DOHH2 (cell line): ENCODE measurements at regions not wholly inside any gene's neighbourhood (a gene's known extent, or its start where the extent isn't known, plus 50 kb on each side); places are given as distances from the start of the nearest gene placed in this dataset.

ENCODE experiments used
- H3F3A ChIP-seq: fragments of 200-600 bp; sonication (generic), shearing (Covaris generic); 2 replicates; pipeline ENCODE4 v1.6.0; 2016; ENCODE audit warnings: antibody characterized with exemption, mild to moderate bottlenecking; ENCODE audit not compliant: control insufficient read depth, insufficient read depth
- H3K27ac ChIP-seq: fragments of 200-600 bp; sonication (generic); 2 replicates; pipeline ENCODE4 v1.5.1; 2014; ENCODE audit warnings: low read depth, mild to moderate bottlenecking, low read length, moderate library complexity
- H3K27me3 ChIP-seq: fragments of 200-600 bp; sonication (generic); 2 replicates; pipeline ENCODE4 v1.6.1; 2014; ENCODE audit warnings: mild to moderate bottlenecking, low read length, mixed read lengths; ENCODE audit not compliant: control insufficient read depth
- H3K36me3 ChIP-seq: fragments of 200-600 bp; sonication (generic); 2 replicates; pipeline ENCODE4 v1.6.1; 2014; ENCODE audit warnings: mild to moderate bottlenecking, low read length, moderate library complexity, mixed read lengths; ENCODE audit not compliant: control insufficient read depth
- H3K4me1 ChIP-seq: fragments of 200-600 bp; sonication (generic); 2 replicates; pipeline ENCODE4 v1.6.1; 2014; ENCODE audit warnings: mild to moderate bottlenecking, low read length, mixed read lengths; ENCODE audit not compliant: control insufficient read depth
- H3K4me2 ChIP-seq: fragments of 200-600 bp; sonication (generic); 2 replicates; pipeline ENCODE4 v1.6.0; 2014; ENCODE audit warnings: mild to moderate bottlenecking, low read length, moderate library complexity
- H3K4me3 ChIP-seq: fragments of 200-600 bp; sonication (generic); 2 replicates; pipeline ENCODE4 v1.5.1; 2014; ENCODE audit warnings: mild to moderate bottlenecking, low read length, mixed read lengths
- H3K79me2 ChIP-seq: fragments of 200-600 bp; sonication (generic); 2 replicates; pipeline ENCODE4 v1.6.1; 2014; ENCODE audit warnings: mild to moderate bottlenecking, low read length, mixed read lengths; ENCODE audit not compliant: control insufficient read depth
- H3K9me2 ChIP-seq: fragments of 200-600 bp; sonication (generic); replicated peaks from 2 replicates; pipeline ENCODE4 v1.6.1; 2014; ENCODE audit warnings: mild to moderate bottlenecking, low read length, mixed read lengths; ENCODE audit not compliant: control insufficient read depth
- H3K9me3 ChIP-seq: fragments of 200-600 bp; sonication (generic); 2 replicates; pipeline ENCODE4 v1.6.1; 2014; ENCODE audit warnings: antibody characterized with exemption, low read length, mixed read lengths; ENCODE audit not compliant: control insufficient read depth, insufficient read depth
- H4K20me1 ChIP-seq: fragments of 200-600 bp; sonication (generic); 2 replicates; pipeline ENCODE4 v1.6.0; 2014; ENCODE audit warnings: low read depth, mild to moderate bottlenecking, antibody characterized with exemption, low read length, moderate library complexity; ENCODE audit not compliant: control insufficient read depth, insufficient read depth
- CTCF ChIP-seq: fragments of 200-600 bp; sonication (generic); IDR thresholded peaks from one replicate; pipeline ENCODE4 v1.5.1; 2014; ENCODE audit warnings: antibody characterized with exemption, mild to moderate bottlenecking, low read depth, low read length; ENCODE audit not compliant: poor library complexity, severe bottlenecking
- EZH2phosphoT487 ChIP-seq: fragments of 200-600 bp; sonication (generic); IDR thresholded peaks from 2 replicates; pipeline ENCODE4 v1.6.1; 2017; ENCODE audit warnings: borderline replicate concordance, mild to moderate bottlenecking, antibody characterized with exemption, low read length, moderate library complexity, mixed read lengths

GRCh38 chr1:59151387-59151761 is 145.5 kb upstream of the FGGY start:
- Histone ChIP-seq H3K27me3 (peaks cover 26% of the 10 kb centered on the region), H3K4me3 (no peak overlapping the region)

GRCh38 chr1:59151860-59152259 is 145.0 kb upstream of the FGGY start:
- Histone ChIP-seq H3K4me2 (no peak overlapping the region), H3K27me3 (peaks cover 22% of the 10 kb centered on the region), H3K9me3 (no peaks in the 10 kb centered on the region), H3K4me3 (no peak overlapping the region), H3K27ac (no peak overlapping the region), H3K4me1 (no peaks in the 10 kb centered on the region), H3K9me2 (no peaks in the 10 kb centered on the region), H3K36me3 (no peaks in the 10 kb centered on the region), H3F3A (no peaks in the 10 kb centered on the region), H3K79me2 (no peaks in the 10 kb centered on the region), H4K20me1 (no peaks in the 10 kb centered on the region)
- TF ChIP-seq CTCF = no peak
- TF ChIP-seq EZH2phosphoT487 = no peak

More at GRCh38 chr1:59151387-59151761, 145.5 kb upstream of the FGGY start:
- no peaks in the 10 kb centered on the region for H4K20me1 ChIP-seq
- H3K79me2 ChIP-seq = no peaks in the 10 kb centered on the region
- H3K4me1 ChIP-seq = 0 out of 2 replicates have a peak, but pooled peaks cover 3% of the 10 kb centered on the region
- H3K27ac ChIP-seq = no peak overlapping the region
- no peaks in the 10 kb centered on the region for H3K36me3 ChIP-seq
- H3K4me2 ChIP-seq = no peak overlapping the region
- no peak for TF ChIP-seq CTCF
- TF ChIP-seq EZH2phosphoT487 = no peak
- no peaks in the 10 kb centered on the region for H3F3A ChIP-seq
- no peaks in the 10 kb centered on the region for H3K9me3 ChIP-seq
- H3K9me2 ChIP-seq = no peaks in the 10 kb centered on the region

- no peaks in the 10 kb centered on the region for H3F3A ChIP-seq
- no peak overlapping the region for H3K27ac ChIP-seq
- no peaks in the 10 kb centered on the region for H3K36me3 ChIP-seq
- no peaks in the 10 kb centered on the region for H4K20me1 ChIP-seq
- H3K4me2 ChIP-seq = no peak overlapping the region
- H3K4me1 ChIP-seq = no peaks in the 10 kb centered on the region
- H3K27me3 ChIP-seq = peaks cover 15% of the 10 kb centered on the region
- no peaks in the 10 kb centered on the region for H3K9me2 ChIP-seq
- H3K79me2 ChIP-seq = no peaks in the 10 kb centered on the region
- TF ChIP-seq EZH2phosphoT487 (no peak), CTCF (no peak)
- H3K4me3 ChIP-seq = no peak overlapping the region
- no peaks in the 10 kb centered on the region for H3K9me3 ChIP-seq
These were observed 144.4 kb upstream of the FGGY start for GRCh38 chr1:59152511-59152910.
